Gastrocnemius medialis (tissue), 4 donors: ENCODE measurements at regions not wholly inside any gene's neighbourhood (a gene's known extent, or its start where the extent isn't known, plus 50 kb on each side); places are given as distances from the start of the nearest gene placed in this dataset.

Experiments
- CTCF ChIP-seq, 5 experiments: fragments of 450-650 bp in 3 of 5; fragments of 200-600 bp in 2 of 5; sonication (generic) in 2 of 5; IDR thresholded peaks in 4 of 5; conservative IDR thresholded peaks in 1 of 5; 1 replicate in 4 of 5; 2 replicates in 1 of 5; pipeline ENCODE4 v1.5.1; 2016 to 2019; ENCODE audit warnings: antibody characterized with exemption in 5 of 5, mild to moderate bottlenecking in 3 of 5, moderate library complexity in 3 of 5
- POLR2A ChIP-seq, 2 donors: fragments of 450-650 bp; IDR thresholded peaks; one replicate each; pipeline ENCODE4 v1.6.1; 2017; ENCODE audit warnings: antibody characterized with exemption in 2 of 2, mild to moderate bottlenecking in 2 of 2, moderate library complexity in 2 of 2

DNA sequence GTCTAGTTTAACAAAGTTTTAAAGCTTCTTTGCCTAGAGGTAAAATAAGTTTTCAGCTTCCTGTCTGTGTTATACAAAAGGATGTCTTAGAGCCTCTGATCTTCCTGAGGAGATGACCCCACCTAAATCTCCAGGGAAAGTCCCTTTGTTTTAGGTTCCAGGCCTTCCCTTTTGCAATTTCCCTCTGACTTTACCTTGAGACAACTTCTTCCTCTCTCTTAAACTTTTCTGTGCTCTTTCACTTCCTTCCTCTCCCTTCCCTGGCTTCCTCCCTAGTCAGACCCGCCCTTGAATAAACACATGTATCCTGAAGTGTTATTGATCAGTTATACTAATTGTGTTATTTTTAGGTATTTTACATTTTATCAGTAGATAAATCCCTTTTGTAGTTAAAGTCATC is 134.8 kb downstream of the DYRK2 start:
- no peak for TF ChIP-seq CTCF (IDR thresholded peaks at IDR 0.05 in 4 of 5, conservative IDR thresholded peaks at IDR 0.05 in 1 of 5)
- no peak for TF ChIP-seq POLR2A (IDR thresholded peaks at IDR 0.05)
